ENCODE measurements at regions not wholly inside any gene's neighbourhood (a gene's known extent, or its start where the extent isn't known, plus 50 kb on each side); places are given as distances from the start of the nearest gene placed in this dataset.

DNA sequence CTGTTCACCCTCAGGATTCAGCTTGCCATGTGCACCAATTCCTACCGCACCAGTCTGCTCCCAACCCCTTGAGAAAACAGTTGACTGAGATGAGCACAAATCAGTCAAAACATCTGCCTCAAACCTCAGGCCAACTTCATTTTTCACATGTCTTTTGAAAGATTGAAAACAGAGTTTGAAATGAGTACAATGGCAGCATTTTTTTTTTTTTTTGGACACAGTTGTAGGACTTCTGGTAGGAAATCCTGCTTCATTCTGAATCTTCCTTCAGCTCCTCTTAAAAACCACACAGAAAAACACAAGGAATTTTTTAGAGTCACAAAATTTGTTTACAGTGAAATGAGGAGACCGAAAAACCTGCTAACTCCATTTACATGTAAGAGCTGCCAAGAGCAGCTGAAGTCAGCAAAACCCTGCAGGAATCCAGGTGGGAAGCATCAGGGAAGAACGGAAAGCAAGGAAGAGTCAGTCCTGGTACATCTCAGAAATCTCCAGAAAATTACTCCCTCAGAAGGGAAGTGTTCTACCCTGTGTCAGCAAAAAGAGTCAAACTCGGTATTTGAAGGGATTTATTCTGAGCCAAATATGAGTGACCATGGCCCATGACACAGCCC, 100.3 kb upstream of the TMTC1 start:
- Histone ChIP-seq H3K9ac (ENCODE audit: low read length) (no peak overlapping the region), H3K79me2 (ENCODE audit: low read length) (no peaks in the 10 kb centered on the region), H3K27me3 (ENCODE audit: low read depth, low read length) (no peaks in the 10 kb centered on the region), H3K4me2 (ENCODE audit: low read length) (no peak overlapping the region), H4K20me1 (ENCODE audit: insufficient read depth, low read length) (no peaks in the 10 kb centered on the region), H3K36me3 (replicated peaks; ENCODE audit: low read depth, low read length) (no peaks in the 10 kb centered on the region), H3K4me1 (ENCODE audit: low read length) (no peaks in the 10 kb centered on the region), H3K4me3 (ENCODE audit: low read length) (no peak overlapping the region), H3K27ac (ENCODE audit: low read length) (no peak overlapping the region), H2AFZ (ENCODE audit: low read depth, low read length) (no peak overlapping the region), H3K9me3 (ENCODE audit: insufficient read depth, low read length) (no peaks in the 10 kb centered on the region)
- TF ChIP-seq EZH2phosphoT487 (IDR thresholded peaks at IDR 0.05; ENCODE audit: low read depth), result no peak
- TF ChIP-seq, protein P1, sequence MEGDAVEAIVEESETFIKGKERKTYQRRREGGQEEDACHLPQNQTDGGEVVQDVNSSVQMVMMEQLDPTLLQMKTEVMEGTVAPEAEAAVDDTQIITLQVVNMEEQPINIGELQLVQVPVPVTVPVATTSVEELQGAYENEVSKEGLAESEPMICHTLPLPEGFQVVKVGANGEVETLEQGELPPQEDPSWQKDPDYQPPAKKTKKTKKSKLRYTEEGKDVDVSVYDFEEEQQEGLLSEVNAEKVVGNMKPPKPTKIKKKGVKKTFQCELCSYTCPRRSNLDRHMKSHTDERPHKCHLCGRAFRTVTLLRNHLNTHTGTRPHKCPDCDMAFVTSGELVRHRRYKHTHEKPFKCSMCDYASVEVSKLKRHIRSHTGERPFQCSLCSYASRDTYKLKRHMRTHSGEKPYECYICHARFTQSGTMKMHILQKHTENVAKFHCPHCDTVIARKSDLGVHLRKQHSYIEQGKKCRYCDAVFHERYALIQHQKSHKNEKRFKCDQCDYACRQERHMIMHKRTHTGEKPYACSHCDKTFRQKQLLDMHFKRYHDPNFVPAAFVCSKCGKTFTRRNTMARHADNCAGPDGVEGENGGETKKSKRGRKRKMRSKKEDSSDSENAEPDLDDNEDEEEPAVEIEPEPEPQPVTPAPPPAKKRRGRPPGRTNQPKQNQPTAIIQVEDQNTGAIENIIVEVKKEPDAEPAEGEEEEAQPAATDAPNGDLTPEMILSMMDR (IDR thresholded peaks at IDR 0.05; ENCODE audit: low read depth, low read length), result no peak

DNA sequence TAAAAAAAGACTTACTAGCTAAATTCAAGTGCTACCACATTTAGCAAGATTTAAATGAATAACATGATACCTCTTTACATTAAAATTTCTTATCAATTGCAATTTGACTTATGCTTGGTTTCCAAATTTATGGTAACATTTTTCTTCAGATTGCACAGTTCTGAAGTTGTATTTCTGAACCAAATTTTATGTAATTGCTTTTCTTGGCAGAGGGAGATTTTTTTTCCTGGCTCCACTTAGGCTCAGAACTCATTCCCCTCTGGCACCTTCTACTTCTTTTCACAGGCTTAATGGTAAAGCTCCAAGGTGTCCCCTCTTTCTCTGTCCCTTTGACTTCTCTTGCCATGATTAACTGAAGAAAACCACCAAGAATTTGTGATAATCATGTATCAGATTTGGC, 99.8 kb upstream of the TMTC1 start:
- no peak overlapping the region for H3K9ac ChIP-seq (ENCODE audit: low read length)
- H4K20me1 ChIP-seq (ENCODE audit: insufficient read depth, low read length), result no peaks in the 10 kb centered on the region
- no peak overlapping the region for H3K27ac ChIP-seq (ENCODE audit: low read length)
- no peaks in the 10 kb centered on the region for H3K9me3 ChIP-seq (ENCODE audit: insufficient read depth, low read length)
- no peak overlapping the region for H3K4me3 ChIP-seq (ENCODE audit: low read length)
- no peak overlapping the region for H2AFZ ChIP-seq (ENCODE audit: low read depth, low read length)
- H3K27me3 ChIP-seq (ENCODE audit: low read depth, low read length), result no peaks in the 10 kb centered on the region
- no peak overlapping the region for H3K4me2 ChIP-seq (ENCODE audit: low read length)
- TF ChIP-seq, protein P1 (IDR thresholded peaks at IDR 0.05; ENCODE audit: low read depth, low read length), result no peak
- no peak for TF ChIP-seq EZH2phosphoT487 (IDR thresholded peaks at IDR 0.05; ENCODE audit: low read depth)
- H3K36me3 ChIP-seq (replicated peaks; ENCODE audit: low read depth, low read length), result no peaks in the 10 kb centered on the region
- H3K79me2 ChIP-seq (ENCODE audit: low read length), result no peaks in the 10 kb centered on the region
- no peaks in the 10 kb centered on the region for H3K4me1 ChIP-seq (ENCODE audit: low read length)

DNA sequence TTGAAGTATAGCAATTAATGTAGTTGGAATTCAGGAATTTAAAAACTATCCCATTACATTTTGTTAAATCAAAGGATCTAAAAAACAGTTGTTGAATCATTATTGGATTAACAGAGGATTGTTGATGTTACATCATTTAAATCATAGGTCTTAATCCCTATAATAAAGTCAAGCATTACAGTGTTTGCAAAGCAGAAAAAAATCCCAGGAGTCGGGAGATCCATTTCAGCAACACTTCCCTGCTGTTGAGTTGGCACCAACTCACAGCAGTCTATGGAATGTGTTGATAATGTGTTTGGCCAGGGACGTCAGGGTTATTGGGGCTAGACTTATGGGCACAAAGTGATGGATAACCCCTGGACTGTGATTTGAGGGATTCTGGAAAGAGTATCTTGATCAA, 99.1 kb upstream of the TMTC1 start:
- Histone ChIP-seq H3K27me3 (ENCODE audit: low read depth, low read length) (no peaks in the 10 kb centered on the region), H3K4me1 (ENCODE audit: low read length) (no peaks in the 10 kb centered on the region), H3K36me3 (replicated peaks; ENCODE audit: low read depth, low read length) (no peaks in the 10 kb centered on the region), H3K4me2 (ENCODE audit: low read length) (no peak overlapping the region), H3K27ac (ENCODE audit: low read length) (no peak overlapping the region), H3K9me3 (ENCODE audit: insufficient read depth, low read length) (no peaks in the 10 kb centered on the region), H3K9ac (ENCODE audit: low read length) (no peak overlapping the region), H2AFZ (ENCODE audit: low read depth, low read length) (no peak overlapping the region), H3K4me3 (ENCODE audit: low read length) (no peak overlapping the region), H3K79me2 (ENCODE audit: low read length) (no peaks in the 10 kb centered on the region), H4K20me1 (ENCODE audit: insufficient read depth, low read length) (no peaks in the 10 kb centered on the region)
- TF ChIP-seq, protein P1 (IDR thresholded peaks at IDR 0.05; ENCODE audit: low read depth, low read length), result no peak
- TF ChIP-seq EZH2phosphoT487 (IDR thresholded peaks at IDR 0.05; ENCODE audit: low read depth), result no peak

DNA sequence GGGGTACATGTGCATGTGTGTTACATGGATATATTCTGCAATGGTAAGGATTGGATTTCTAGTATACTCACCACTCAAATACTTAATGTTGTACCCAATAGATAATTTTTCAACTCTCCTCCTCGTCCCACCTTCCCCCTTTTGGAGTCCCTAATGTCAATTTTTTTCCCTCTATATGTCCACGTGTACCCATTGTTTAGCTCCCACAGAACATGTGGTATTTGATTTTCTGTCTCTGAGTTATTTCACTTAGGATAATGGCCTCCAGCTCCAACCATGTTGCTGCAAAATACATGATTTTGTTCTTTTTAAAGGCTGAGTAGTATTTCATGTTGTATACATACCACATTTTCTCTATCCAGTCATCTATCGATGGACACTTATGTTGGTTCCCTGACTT, 97.2 kb upstream of the TMTC1 start:
- Histone ChIP-seq H3K9me3 (ENCODE audit: insufficient read depth, low read length) (no peaks in the 10 kb centered on the region), H2AFZ (ENCODE audit: low read depth, low read length) (no peak overlapping the region), H3K36me3 (replicated peaks; ENCODE audit: low read depth, low read length) (no peaks in the 10 kb centered on the region), H3K27me3 (ENCODE audit: low read depth, low read length) (no peaks in the 10 kb centered on the region), H3K4me2 (ENCODE audit: low read length) (no peak overlapping the region), H3K79me2 (ENCODE audit: low read length) (no peaks in the 10 kb centered on the region), H4K20me1 (ENCODE audit: insufficient read depth, low read length) (no peaks in the 10 kb centered on the region), H3K4me1 (ENCODE audit: low read length) (no peaks in the 10 kb centered on the region), H3K9ac (ENCODE audit: low read length) (no peak overlapping the region), H3K4me3 (ENCODE audit: low read length) (no peak overlapping the region), H3K27ac (ENCODE audit: low read length) (no peak overlapping the region)
- TF ChIP-seq EZH2phosphoT487 (IDR thresholded peaks at IDR 0.05; ENCODE audit: low read depth), result no peak
- TF ChIP-seq, protein P1 (IDR thresholded peaks at IDR 0.05; ENCODE audit: low read depth, low read length), result no peak

Data from OCI-LY3 (cell line).